A673 (cell line): ENCODE measurements at regions not wholly inside any gene's neighbourhood (a gene's known extent, or its start where the extent isn't known, plus 50 kb on each side); places are given as distances from the start of the nearest gene placed in this dataset.

ENCODE experiments used
- BruUV-seq: library from RNA; stranded (reverse); fragments of 400-500 nt; replicated peaks from 2 replicates; lab custom pipeline; 2021; lab: Mats Ljungman, UMichigan
- CTCF ChIA-PET: fragments of 300-600 bp; sonication (Branson Sonifier 250); formaldehyde crosslinking; loops from one replicate; lab custom pipeline; 2022; ENCODE audit warnings: antibody characterized with exemption; lab: Charles Lee
- POLR2A ChIA-PET: fragments of 300-600 bp; sonication (Branson Sonifier 250); formaldehyde crosslinking; loops from one replicate; lab custom pipeline; 2022; ENCODE audit warnings: antibody characterized with exemption; ENCODE audit not compliant: low non-redundant PET; lab: Charles Lee
- DNase-seq: peaks from one replicate; pipeline ENCODE4 v3.0.0-alpha.2; 2015; ENCODE audit warnings: low spot score
- H3K27ac ChIP-seq: fragments of 200-600 bp; sonication (generic); 2 replicates; pipeline ENCODE4 v1.5.1; 2016; ENCODE audit warnings: mixed run types, low read depth, mild to moderate bottlenecking, mixed read lengths, antibody characterized with exemption, low read length; ENCODE audit not compliant: poor library complexity, severe bottlenecking
- H3K27me3 ChIP-seq: fragments of 200-600 bp; sonication (generic); replicated peaks from 2 replicates; pipeline ENCODE4 v1.6.1; 2017; ENCODE audit warnings: mixed run types, low read depth, mild to moderate bottlenecking, mixed read lengths, antibody characterized with exemption, low read length; ENCODE audit not compliant: insufficient read depth, poor library complexity
- H3K36me3 ChIP-seq: fragments of 200-600 bp; sonication (generic); 2 replicates; pipeline ENCODE4 v1.6.1; 2016; ENCODE audit warnings: mixed run types, mild to moderate bottlenecking, mixed read lengths, antibody characterized with exemption, low read length; ENCODE audit not compliant: insufficient read depth, poor library complexity, severe bottlenecking
- H3K4me1 ChIP-seq: fragments of 200-600 bp; sonication (generic); 2 replicates; pipeline ENCODE4 v1.6.1; 2017; ENCODE audit warnings: mixed run types, mild to moderate bottlenecking, mixed read lengths, antibody characterized with exemption, low read length; ENCODE audit not compliant: insufficient read depth, poor library complexity, severe bottlenecking
- H3K4me3 ChIP-seq: fragments of 200-600 bp; sonication (generic); 2 replicates; pipeline ENCODE4 v1.5.1; 2016; ENCODE audit warnings: low read depth, mixed run types, mild to moderate bottlenecking, mixed read lengths, low read length; ENCODE audit not compliant: poor library complexity, severe bottlenecking
- H3K9me3 ChIP-seq: fragments of 200-600 bp; sonication (generic); 2 replicates; pipeline ENCODE4 v1.6.1; 2016; ENCODE audit warnings: mixed run types, low read depth, mild to moderate bottlenecking, mixed read lengths, antibody characterized with exemption, low read length; ENCODE audit not compliant: poor library complexity, severe bottlenecking
- CTCF ChIP-seq: fragments of 300-800, 200-600 bp; sonication (generic); conservative IDR thresholded peaks from 2 replicates; pipeline ENCODE4 v1.5.1; 2017; ENCODE audit warnings: low read depth, mild to moderate bottlenecking, antibody characterized with exemption, low read length, moderate library complexity, mixed read lengths
- EZH2 ChIP-seq: fragments of 200-600 bp; sonication (generic); IDR thresholded peaks from 2 replicates; pipeline ENCODE4 v1.6.1; 2017; ENCODE audit warnings: borderline replicate concordance, low read depth, mild to moderate bottlenecking, mixed read lengths, antibody characterized with exemption, low read length; ENCODE audit not compliant: poor library complexity, severe bottlenecking
- intact Hi-C: fragments of 100-400 bp; cut with micrococcal nuclease; formaldehyde crosslinking; loops from one replicate; pipeline ENCODE4 v1.10.0; 2022; ENCODE audit not compliant: unreplicated experiment

GRCh38 chr6:163719028-163719742, 304.7 kb downstream of the QKI start:
- no peaks in the 10 kb centered on the region for H3K4me1 ChIP-seq
- intact Hi-C loops: no loop called here
- no peaks in the 10 kb centered on the region for H3K36me3 ChIP-seq
- no peaks in the 10 kb centered on the region for H3K9me3 ChIP-seq
- no peak overlapping the region for H3K27ac ChIP-seq
- ChIA-PET POLR2A (no interaction called here), CTCF (no interaction called here)
- BruUV-seq: no TSS peak
- no peak overlapping the region for H3K4me3 ChIP-seq
- DNase-seq: no peak
- H3K27me3 ChIP-seq: no peaks in the 10 kb centered on the region
- TF ChIP-seq EZH2 (no peak), CTCF (no peak)

- no peak for TF ChIP-seq CTCF
- TF ChIP-seq EZH2: no peak
- CTCF ChIA-PET: no interaction called here
- Histone ChIP-seq H3K27ac (no peak overlapping the region), H3K36me3 (no peaks in the 10 kb centered on the region), H3K4me1 (no peaks in the 10 kb centered on the region), H3K4me3 (no peak overlapping the region), H3K9me3 (no peaks in the 10 kb centered on the region), H3K27me3 (no peaks in the 10 kb centered on the region)
- intact Hi-C loops: no loop called here
- no TSS peak for BruUV-seq
- POLR2A ChIA-PET: no interaction called here
- DNase-seq: no peak
Observed at GRCh38 chr6:163718537-163718936, 304.0 kb downstream of the QKI start.

GRCh38 chr6:163717106-163717764, 302.7 kb downstream of the QKI start:
- POLR2A ChIA-PET: no interaction called here
- Histone ChIP-seq H3K27ac (no peak overlapping the region), H3K4me3 (no peak overlapping the region), H3K4me1 (no peaks in the 10 kb centered on the region), H3K36me3 (no peaks in the 10 kb centered on the region), H3K27me3 (no peaks in the 10 kb centered on the region), H3K9me3 (no peaks in the 10 kb centered on the region)
- intact Hi-C loops: no loop called here
- no peak for DNase-seq
- CTCF ChIA-PET: no interaction called here
- TF ChIP-seq EZH2: no peak
- TF ChIP-seq CTCF: no peak
- no TSS peak for BruUV-seq
